ENCODE measurements at regions not wholly inside any gene's neighbourhood (a gene's known extent, or its start where the extent isn't known, plus 50 kb on each side); places are given as distances from the start of the nearest gene placed in this dataset.
"Not testable (repeated sequence)": the region's sequence is repeated elsewhere in the genome, so short reads cannot be mapped to it uniquely, and the experiment has no call there.

- DNase-seq: no peak
Observed at GRCh38 chr2:2804528-2804927, 473.5 kb upstream of the MYT1L start.

- no peak for DNase-seq
Observed at GRCh38 chr2:2801458-2801857, 470.4 kb upstream of the MYT1L start.

GRCh38 chr2:2800697-2801096, 469.6 kb upstream of the MYT1L start:
- no peak for DNase-seq

GRCh38 chr2:2800001-2800400, 468.9 kb upstream of the MYT1L start:
- no peak for DNase-seq

- no peak for DNase-seq
Observed at GRCh38 chr2:2799151-2799697, 468.1 kb upstream of the MYT1L start.

GRCh38 chr2:2798337-2798736, 467.3 kb upstream of the MYT1L start:
- no peak for DNase-seq

GRCh38 chr2:2797797-2798196, 466.7 kb upstream of the MYT1L start:
- DNase-seq: no peak

- no peak for DNase-seq
Observed at GRCh38 chr2:2796207-2796606, 465.1 kb upstream of the MYT1L start.

- DNase-seq: no peak
Observed at GRCh38 chr2:2795438-2796091, 464.5 kb upstream of the MYT1L start.

GRCh38 chr2:2793925-2794560, 463.0 kb upstream of the MYT1L start:
- no peak for DNase-seq

- no peak for DNase-seq
Observed at GRCh38 chr2:2793514-2793913, 462.4 kb upstream of the MYT1L start.

GRCh38 chr2:2791606-2792005, 460.5 kb upstream of the MYT1L start:
- DNase-seq: no peak

GRCh38 chr2:2791031-2791430, 460.0 kb upstream of the MYT1L start:
- no peak for DNase-seq

GRCh38 chr2:2788076-2788475, 457.0 kb upstream of the MYT1L start:
- no peak for DNase-seq

GRCh38 chr2:2787301-2787907, 456.3 kb upstream of the MYT1L start:
- DNase-seq: peak in 6 of 51 donors; percentile 5 to 18 (median 12)

GRCh38 chr2:2782007-2782406, 450.9 kb upstream of the MYT1L start:
- DNase-seq: no peak

GRCh38 chr2:2779727-2780126, 448.7 kb upstream of the MYT1L start:
- no peak for DNase-seq

GRCh38 chr2:2777876-2778275, 446.8 kb upstream of the MYT1L start:
- DNase-seq: no peak

- no peak for DNase-seq
Observed at GRCh38 chr2:2777213-2777612, 446.1 kb upstream of the MYT1L start.

- DNase-seq: no peak
Observed at GRCh38 chr2:2775018-2775417, 443.9 kb upstream of the MYT1L start.

GRCh38 chr2:2773692-2774091, 442.6 kb upstream of the MYT1L start:
- no peak for DNase-seq

- not testable (repeated sequence) for DNase-seq
Observed at GRCh38 chr2:2773080-2773479, 442.0 kb upstream of the MYT1L start.

Data from hypothalamus (tissue), 51 donors.